CD1c-positive myeloid dendritic cell (primary cell): ENCODE measurements at regions not wholly inside any gene's neighbourhood (a gene's known extent, or its start where the extent isn't known, plus 50 kb on each side); places are given as distances from the start of the nearest gene placed in this dataset.

Source experiments
- DNase-seq: peaks from one replicate; pipeline ENCODE4 v3.0.0-alpha.2; 2016; ENCODE audit errors: extremely low spot score

GRCh38 chr1:164948101-164948500, 389.1 kb downstream of the PBX1 start:
- no peak for DNase-seq

GRCh38 chr1:164937291-164937690, 378.3 kb downstream of the PBX1 start:
- no peak for DNase-seq

DNA sequence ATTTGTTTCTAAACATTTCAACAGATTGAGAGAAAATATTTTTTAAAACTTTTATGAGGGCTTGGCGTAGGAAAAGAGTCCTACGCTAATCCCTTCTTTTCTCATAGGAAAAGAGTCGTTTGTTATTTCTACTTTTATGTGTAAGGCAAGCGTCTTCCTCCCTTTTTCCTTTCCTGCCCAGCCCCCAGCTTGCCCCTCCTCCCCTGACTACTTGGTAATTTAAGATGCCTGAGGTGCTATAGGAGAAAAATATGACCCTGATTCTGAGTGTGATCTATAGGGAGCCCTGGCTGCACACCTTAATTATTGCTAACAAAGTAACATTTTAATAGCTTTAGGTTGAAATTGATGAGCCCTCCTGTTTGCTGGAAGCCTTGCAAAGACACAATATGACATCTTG, 373.6 kb downstream of the PBX1 start:
- no peak for DNase-seq

- no peak for DNase-seq
Measured at GRCh38 chr1:164930833-164931232, 371.8 kb downstream of the PBX1 start.

GRCh38 chr1:164930241-164930640, 371.3 kb downstream of the PBX1 start:
- DNase-seq: no peak

- DNase-seq: no peak
Measured at GRCh38 chr1:164928232-164928812, 369.3 kb downstream of the PBX1 start.

DNA sequence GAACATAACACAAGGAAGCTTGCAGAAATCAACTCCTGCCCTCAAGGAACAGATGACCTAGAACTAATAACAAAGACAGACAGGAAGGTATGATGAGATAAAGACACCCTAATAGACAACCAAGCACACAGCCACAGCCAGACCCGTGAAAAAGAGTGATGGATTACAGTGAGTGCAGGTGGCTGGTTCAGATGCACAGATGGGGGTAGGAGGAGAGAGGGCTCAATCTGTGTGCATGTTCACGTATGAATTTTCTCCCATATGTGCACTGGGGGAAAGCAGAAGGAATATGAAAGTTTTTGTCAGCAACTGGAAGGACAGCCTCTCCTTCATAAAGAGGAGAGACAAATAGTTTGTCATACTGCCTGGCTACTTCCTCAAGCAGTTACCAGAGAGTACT, 367.1 kb downstream of the PBX1 start:
- no peak for DNase-seq

DNA sequence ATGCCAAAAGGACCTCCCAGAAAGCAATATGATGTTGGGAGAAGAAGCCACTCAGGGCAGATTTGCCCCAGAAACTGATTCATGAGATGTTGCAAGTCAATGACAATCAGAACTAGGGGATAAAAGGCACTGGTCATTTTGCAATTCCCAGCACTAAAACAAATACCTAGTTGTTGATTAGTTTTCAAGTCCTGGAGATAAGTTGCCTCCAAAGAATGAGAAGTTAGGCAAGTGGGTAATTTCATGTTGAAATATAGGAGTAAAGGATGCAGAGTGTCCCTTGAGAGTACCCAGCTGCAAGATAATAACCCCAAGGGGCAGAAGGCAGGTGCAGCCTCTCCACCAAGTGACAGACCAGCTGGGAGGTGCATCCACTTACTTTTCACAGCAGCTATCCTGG, 363.6 kb downstream of the PBX1 start:
- DNase-seq: no peak

DNA sequence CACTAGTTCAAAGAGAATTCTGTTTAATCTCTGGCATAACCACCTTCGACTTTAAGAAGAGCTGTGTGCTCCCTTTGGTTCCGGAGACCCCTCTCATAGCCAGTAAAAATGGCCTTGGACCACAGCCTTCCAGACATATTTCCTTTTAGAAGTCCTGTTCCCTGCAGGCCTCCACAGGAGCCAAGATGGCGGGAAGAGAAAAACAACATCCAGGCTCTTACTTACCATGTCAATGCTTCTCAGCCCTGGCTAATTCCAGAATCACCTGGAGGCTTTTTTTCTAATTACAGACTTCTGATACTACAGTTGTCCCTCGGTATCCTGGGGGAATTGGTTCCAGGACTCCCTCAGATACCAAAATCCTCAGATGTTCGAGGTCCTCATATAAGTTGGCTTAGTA, 362.5 kb downstream of the PBX1 start:
- DNase-seq: no peak

GRCh38 chr1:164918140-164918539, 359.2 kb downstream of the PBX1 start:
- DNase-seq: no peak

GRCh38 chr1:164914208-164914607, 355.2 kb downstream of the PBX1 start:
- no peak for DNase-seq

GRCh38 chr1:164912290-164912689, 353.3 kb downstream of the PBX1 start:
- DNase-seq: no peak

GRCh38 chr1:164910671-164911070, 351.7 kb downstream of the PBX1 start:
- DNase-seq: no peak

GRCh38 chr1:164907666-164908065, 348.7 kb downstream of the PBX1 start:
- no peak for DNase-seq

GRCh38 chr1:164905869-164906268, 346.9 kb downstream of the PBX1 start:
- DNase-seq: no peak

DNA sequence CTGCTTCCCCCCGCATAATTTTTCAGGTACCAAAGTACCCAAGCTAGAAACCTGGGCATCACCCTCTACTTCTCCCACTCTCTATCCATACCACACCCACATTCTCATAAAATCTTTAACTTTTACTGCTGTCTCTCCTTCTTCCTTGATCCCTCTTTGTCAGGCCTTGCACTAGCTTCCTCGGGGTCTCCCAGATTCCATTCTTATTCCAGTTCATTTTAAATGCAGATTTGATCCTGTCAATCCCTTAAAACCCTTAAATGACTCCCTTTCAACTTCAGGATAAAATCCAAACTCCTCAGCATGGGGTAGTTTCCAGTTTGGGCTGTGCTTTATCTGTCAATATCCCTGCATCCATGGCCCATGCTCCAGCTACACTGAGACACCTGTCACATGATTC, 343.5 kb downstream of the PBX1 start:
- DNase-seq: no peak
